HCT116 (cell line): ENCODE measurements at regions not wholly inside any gene's neighbourhood (a gene's known extent, or its start where the extent isn't known, plus 50 kb on each side); places are given as distances from the start of the nearest gene placed in this dataset.

Experiments
- ATAC-seq: fragments of 200-7000 bp; cut with Tn5 transposase; 2 replicates; pipeline ENCODE4 v1.9.1; 2020; ENCODE audit warnings: mild to moderate bottlenecking, moderate library complexity
- BruUV-seq: library from RNA; stranded (reverse); fragments of 400-500 nt; replicated peaks from 2 replicates; lab custom pipeline; 2021; lab: Mats Ljungman, UMichigan
- CTCF ChIA-PET: fragments of 300-600 bp; sonication (Branson Sonifier 250); formaldehyde crosslinking; loops from one replicate; lab custom pipeline; 2021; ENCODE audit warnings: antibody characterized with exemption; lab: Charles Lee
- POLR2A ChIA-PET: fragments of 300-600, 350-600 bp; sonication (Branson Sonifier 250); formaldehyde crosslinking; loops from one replicate; lab custom pipeline; 2021; ENCODE audit warnings: antibody characterized with exemption; lab: Charles Lee
- RAD21 ChIA-PET, 2 experiments: fragments of 300-600 bp; sonication (Branson Sonifier 250); formaldehyde crosslinking; loops; one replicate each; lab custom pipeline; 2023; ENCODE audit warnings: low total read pairs in 2 of 2; ENCODE audit not compliant: uncharacterized antibody in 2 of 2, unreplicated experiment in 2 of 2, low non-redundant PET in 1 of 2; lab: Charles Lee
- DNase-seq: peaks from one replicate; pipeline ENCODE4 v3.0.0-alpha.2; 2010; ENCODE audit warnings: low read depth, low spot score
- H2AFZ ChIP-seq: fragments of 200-600 bp; shearing (Covaris generic), sonication (generic); 2 replicates; pipeline ENCODE4 v1.6.1; 2017; ENCODE audit warnings: low read depth, mixed run types, mixed read lengths, antibody characterized with exemption, low read length; ENCODE audit not compliant: poor library complexity, severe bottlenecking
- H3K27ac ChIP-seq: 2 replicates; pipeline ENCODE4 v1.5.1; 2012; ENCODE audit warnings: low read depth, low read length
- H3K27me3 ChIP-seq: fragments of 200-600 bp; sonication (generic); 2 replicates; pipeline ENCODE4 v1.6.1; 2016; ENCODE audit warnings: mixed run types, low read length, mixed read lengths; ENCODE audit not compliant: insufficient read depth
- H3K36me3 ChIP-seq, 2 experiments: fragments of 200-500 bp in 1 of 2; fragments of 200-600 bp in 1 of 2; sonication (Bioruptor generic) in 1 of 2; sonication (generic) in 1 of 2; 2 replicates each; pipeline versions ENCODE4 v1.5.1 to v1.6.1; 2014 to 2016; ENCODE audit warnings: low read length in 2 of 2, inconsistent platforms in 1 of 2, mixed read lengths in 1 of 2, mixed run types in 1 of 2; ENCODE audit not compliant: insufficient read depth in 2 of 2, control insufficient read depth in 1 of 2
- H3K4me1 ChIP-seq, 2 experiments: fragments of 200-600 bp in 1 of 2; sonication (generic) in 1 of 2; 2 replicates each; pipeline versions ENCODE4 v1.5.1 to v1.6.1; 2012 to 2017; ENCODE audit warnings: low read length in 2 of 2, inconsistent platforms in 1 of 2, mild to moderate bottlenecking in 1 of 2, mixed read lengths in 1 of 2, mixed run types in 1 of 2, moderate library complexity in 1 of 2; ENCODE audit not compliant: insufficient read depth in 2 of 2, control insufficient read depth in 1 of 2
- H3K4me2 ChIP-seq: fragments of 200-600 bp; sonication (generic); 2 replicates; pipeline ENCODE4 v1.6.1; 2017; ENCODE audit warnings: mixed run types, low read length, mixed read lengths
- H3K4me3 ChIP-seq, 2 experiments: fragments of 200-600 bp in 1 of 2; sonication (generic) in 1 of 2; replicated peaks in 1 of 2; 2 replicates each; pipeline ENCODE4 v1.5.1; 2011 to 2016; ENCODE audit warnings: low read length in 2 of 2, control low read depth in 1 of 2, low read depth in 1 of 2, mild to moderate bottlenecking in 1 of 2, mixed read lengths in 1 of 2, mixed run types in 1 of 2
- H3K79me2 ChIP-seq: fragments of 200-600 bp; sonication (generic); 2 replicates; pipeline ENCODE4 v1.6.1; 2017; ENCODE audit warnings: mild to moderate bottlenecking, mixed run types, low read length, moderate library complexity, mixed read lengths; ENCODE audit not compliant: insufficient read depth
- H3K9ac ChIP-seq: fragments of 200-600 bp; sonication (generic); 2 replicates; pipeline ENCODE4 v1.6.1; 2016; ENCODE audit warnings: low read length, mixed read lengths
- H3K9me2 ChIP-seq: fragments of 200-600 bp; sonication (generic), shearing (Covaris generic); 2 replicates; pipeline ENCODE4 v1.6.1; 2017; ENCODE audit warnings: mixed run types, mild to moderate bottlenecking, moderate library complexity; ENCODE audit not compliant: insufficient read depth
- H3K9me3 ChIP-seq, 2 experiments: fragments of 200-500 bp in 1 of 2; fragments of 200-600 bp in 1 of 2; sonication (Bioruptor generic) in 1 of 2; sonication (generic) in 1 of 2; 2 replicates each; pipeline ENCODE4 v1.6.1; 2014 to 2017; ENCODE audit warnings: low read length in 2 of 2, mixed read lengths in 2 of 2, inconsistent platforms in 1 of 2, low read depth in 1 of 2, mild to moderate bottlenecking in 1 of 2, mixed run types in 1 of 2, moderate library complexity in 1 of 2; ENCODE audit not compliant: control insufficient read depth in 1 of 2, insufficient read depth in 1 of 2
- H4K20me1 ChIP-seq: fragments of 200-600 bp; sonication (generic), shearing (Covaris generic); 2 replicates; pipeline ENCODE4 v1.6.1; 2017; ENCODE audit warnings: mixed run types, mild to moderate bottlenecking, moderate library complexity; ENCODE audit not compliant: insufficient read depth
- ATF3 ChIP-seq: IDR thresholded peaks from 2 replicates; pipeline ENCODE4 v1.6.1; 2012
- CBX3 ChIP-seq: IDR thresholded peaks from 2 replicates; pipeline ENCODE4 v1.6.1; 2012; ENCODE audit warnings: low read depth
- CEBPB ChIP-seq: IDR thresholded peaks from 2 replicates; pipeline ENCODE4 v1.6.1; 2012; ENCODE audit warnings: low read depth
- EGR1 ChIP-seq: IDR thresholded peaks from 2 replicates; pipeline ENCODE4 v1.6.1; 2012; ENCODE audit warnings: low read depth
- ELF1 ChIP-seq: IDR thresholded peaks from 2 replicates; pipeline ENCODE4 v1.6.1; 2012; ENCODE audit warnings: low read depth, borderline replicate concordance
- EZH2 ChIP-seq: fragments of 200-600 bp; sonication (generic); IDR thresholded peaks from 2 replicates; pipeline ENCODE4 v1.6.1; 2017; ENCODE audit warnings: antibody characterized with exemption, mixed run types
- EZH2phosphoT487 ChIP-seq: fragments of 200-600 bp; IDR thresholded peaks from 2 replicates; pipeline ENCODE4 v1.6.1; 2018; ENCODE audit warnings: antibody characterized with exemption, borderline replicate concordance
- JUND ChIP-seq: IDR thresholded peaks from 2 replicates; pipeline ENCODE4 v1.6.1; 2012
- MAX ChIP-seq: IDR thresholded peaks from 2 replicates; pipeline ENCODE4 v1.6.1; 2012
- POLR2A ChIP-seq: IDR thresholded peaks from 2 replicates; pipeline ENCODE4 v1.7.0; 2011; ENCODE audit warnings: borderline replicate concordance; ENCODE audit not compliant: insufficient read depth, insufficient read length; ENCODE audit errors: extremely low read depth
- POLR2AphosphoS5 ChIP-seq: IDR thresholded peaks from 2 replicates; pipeline ENCODE4 v1.6.1; 2011; ENCODE audit warnings: mild to moderate bottlenecking, low read depth, low read length, moderate library complexity
- RAD21 ChIP-seq: IDR thresholded peaks from 2 replicates; pipeline ENCODE4 v1.6.1; 2012; ENCODE audit warnings: low read depth, mild to moderate bottlenecking
- SIN3A ChIP-seq: IDR thresholded peaks from 2 replicates; pipeline ENCODE4 v1.6.1; 2012; ENCODE audit warnings: low read depth
- SP1 ChIP-seq: IDR thresholded peaks from 2 replicates; pipeline ENCODE4 v1.6.1; 2012; ENCODE audit warnings: low read depth
- SRF ChIP-seq: IDR thresholded peaks from 2 replicates; pipeline ENCODE4 v1.6.1; 2012; ENCODE audit warnings: low read depth
- YY1 ChIP-seq: IDR thresholded peaks from 2 replicates; pipeline ENCODE4 v1.6.1; 2011; ENCODE audit warnings: low read length, low read depth, moderate library complexity, mild to moderate bottlenecking; ENCODE audit not compliant: insufficient replicate concordance; ENCODE audit errors: extremely low read depth
- ZFX ChIP-seq: fragments of 450-650 bp; IDR thresholded peaks from 2 replicates; pipeline ENCODE4 v1.6.1; 2017
- ZNF274 ChIP-seq: fragments of 200-500 bp; sonication (Bioruptor generic); IDR thresholded peaks from 2 replicates; pipeline ENCODE4 v1.6.1; 2014; ENCODE audit warnings: mild to moderate bottlenecking, low read depth, low read length, inconsistent platforms
- intact Hi-C: fragments of 100-400 bp; cut with micrococcal nuclease; formaldehyde crosslinking; loops from 2 replicates; pipeline ENCODE4 v1.10.0; 2022
- TF ChIP-seq, protein P1 (sequence below): IDR thresholded peaks from 2 replicates; pipeline ENCODE4 v1.6.1; 2011; ENCODE audit warnings: mild to moderate bottlenecking, low read length, moderate library complexity; ENCODE audit not compliant: insufficient replicate concordance; ENCODE audit errors: extremely low read depth
- TF ChIP-seq, protein P2 (sequence below), 3 experiments: fragments of 200-600 bp in 1 of 3; sonication (generic) in 1 of 3; IDR thresholded peaks in 2 of 3; conservative IDR thresholded peaks in 1 of 3; 2 replicates each; pipeline ENCODE4 v1.5.1; 2012 to 2017; ENCODE audit warnings: low read depth in 2 of 3, low read length in 2 of 3, antibody characterized with exemption in 1 of 3, borderline replicate concordance in 1 of 3, control low read depth in 1 of 3, mild to moderate bottlenecking in 1 of 3, mixed read lengths in 1 of 3, mixed run types in 1 of 3, moderate library complexity in 1 of 3; ENCODE audit not compliant: insufficient read depth in 1 of 3

GRCh38 chr3:144165482-144165881 is 193.9 kb downstream of the DIPK2A start:
- no peak for DNase-seq
- ChIA-PET CTCF (no interaction called here), RAD21 (no interaction called here), POLR2A (no interaction called here)
- Histone ChIP-seq H3K4me2 (no peak overlapping the region), H3K27ac (no peak overlapping the region), H3K36me3 (no peaks in the 10 kb centered on the region), H4K20me1 (no peaks in the 10 kb centered on the region), H2AFZ (no peak overlapping the region), H3K4me1 (no peaks in the 10 kb centered on the region), H3K4me3 (no peak overlapping the region), H3K27me3 (no peaks in the 10 kb centered on the region), H3K9ac (no peak overlapping the region), H3K79me2 (no peaks in the 10 kb centered on the region), H3K9me3 (no peaks in the 10 kb centered on the region), H3K9me2 (no peaks in the 10 kb centered on the region)
- intact Hi-C loops = no loop called here
- BruUV-seq = no TSS peak
- ATAC-seq = no peak
- TF ChIP-seq EGR1 = no peak
- TF ChIP-seq ELF1 = no peak
- TF ChIP-seq EZH2phosphoT487 = no peak
- TF ChIP-seq ZNF274 = no peak
- no peak for TF ChIP-seq YY1
- TF ChIP-seq, protein P1, sequence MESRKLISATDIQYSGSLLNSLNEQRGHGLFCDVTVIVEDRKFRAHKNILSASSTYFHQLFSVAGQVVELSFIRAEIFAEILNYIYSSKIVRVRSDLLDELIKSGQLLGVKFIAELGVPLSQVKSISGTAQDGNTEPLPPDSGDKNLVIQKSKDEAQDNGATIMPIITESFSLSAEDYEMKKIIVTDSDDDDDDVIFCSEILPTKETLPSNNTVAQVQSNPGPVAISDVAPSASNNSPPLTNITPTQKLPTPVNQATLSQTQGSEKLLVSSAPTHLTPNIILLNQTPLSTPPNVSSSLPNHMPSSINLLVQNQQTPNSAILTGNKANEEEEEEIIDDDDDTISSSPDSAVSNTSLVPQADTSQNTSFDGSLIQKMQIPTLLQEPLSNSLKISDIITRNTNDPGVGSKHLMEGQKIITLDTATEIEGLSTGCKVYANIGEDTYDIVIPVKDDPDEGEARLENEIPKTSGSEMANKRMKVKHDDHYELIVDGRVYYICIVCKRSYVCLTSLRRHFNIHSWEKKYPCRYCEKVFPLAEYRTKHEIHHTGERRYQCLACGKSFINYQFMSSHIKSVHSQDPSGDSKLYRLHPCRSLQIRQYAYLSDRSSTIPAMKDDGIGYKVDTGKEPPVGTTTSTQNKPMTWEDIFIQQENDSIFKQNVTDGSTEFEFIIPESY = no peak
- TF ChIP-seq CEBPB = no peak
- TF ChIP-seq SP1 = no peak
- no peak for TF ChIP-seq ZFX
- no peak for TF ChIP-seq RAD21
- no peak for TF ChIP-seq MAX
- no peak for TF ChIP-seq SIN3A
- no peak for TF ChIP-seq CBX3
- TF ChIP-seq POLR2AphosphoS5 = no peak
- no peak for TF ChIP-seq SRF
- TF ChIP-seq, protein P2, sequence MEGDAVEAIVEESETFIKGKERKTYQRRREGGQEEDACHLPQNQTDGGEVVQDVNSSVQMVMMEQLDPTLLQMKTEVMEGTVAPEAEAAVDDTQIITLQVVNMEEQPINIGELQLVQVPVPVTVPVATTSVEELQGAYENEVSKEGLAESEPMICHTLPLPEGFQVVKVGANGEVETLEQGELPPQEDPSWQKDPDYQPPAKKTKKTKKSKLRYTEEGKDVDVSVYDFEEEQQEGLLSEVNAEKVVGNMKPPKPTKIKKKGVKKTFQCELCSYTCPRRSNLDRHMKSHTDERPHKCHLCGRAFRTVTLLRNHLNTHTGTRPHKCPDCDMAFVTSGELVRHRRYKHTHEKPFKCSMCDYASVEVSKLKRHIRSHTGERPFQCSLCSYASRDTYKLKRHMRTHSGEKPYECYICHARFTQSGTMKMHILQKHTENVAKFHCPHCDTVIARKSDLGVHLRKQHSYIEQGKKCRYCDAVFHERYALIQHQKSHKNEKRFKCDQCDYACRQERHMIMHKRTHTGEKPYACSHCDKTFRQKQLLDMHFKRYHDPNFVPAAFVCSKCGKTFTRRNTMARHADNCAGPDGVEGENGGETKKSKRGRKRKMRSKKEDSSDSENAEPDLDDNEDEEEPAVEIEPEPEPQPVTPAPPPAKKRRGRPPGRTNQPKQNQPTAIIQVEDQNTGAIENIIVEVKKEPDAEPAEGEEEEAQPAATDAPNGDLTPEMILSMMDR (IDR thresholded peaks at IDR 0.05 in 2 of 3, conservative IDR thresholded peaks at IDR 0.05 in 1 of 3; ENCODE audit: borderline replicate concordance in 1 of 3, insufficient read depth in 1 of 3, low read depth in 2 of 3, low read length in 2 of 3) = no peak
- TF ChIP-seq ATF3 = no peak
- no peak for TF ChIP-seq JUND
- no peak for TF ChIP-seq EZH2
- TF ChIP-seq POLR2A = no peak
